NB4 (cell line): ENCODE measurements at regions not wholly inside any gene's neighbourhood (a gene's known extent, or its start where the extent isn't known, plus 50 kb on each side); places are given as distances from the start of the nearest gene placed in this dataset.

ENCODE experiments used
- DNase-seq: peaks from one replicate; pipeline ENCODE4 v3.0.0; 2010; ENCODE audit warnings: low read depth
- H3K4me3 ChIP-seq: one replicate; pipeline ENCODE4 v1.5.1; 2011; ENCODE audit warnings: mild to moderate bottlenecking, low read depth, low read length, moderate library complexity
- CTCF ChIP-seq: IDR thresholded peaks from one replicate; pipeline ENCODE4 v1.5.1; 2012; ENCODE audit warnings: low read depth, low read length
- MYC ChIP-seq: IDR thresholded peaks from 2 replicates; pipeline ENCODE4 v1.6.1; 2011; ENCODE audit warnings: low read depth, low read length
- POLR2A ChIP-seq: IDR thresholded peaks from 2 replicates; pipeline ENCODE4 v1.6.1; 2011; ENCODE audit warnings: mild to moderate bottlenecking; ENCODE audit not compliant: insufficient read length; ENCODE audit errors: extremely low read depth
- TF ChIP-seq, protein P1 (sequence below): IDR thresholded peaks from 2 replicates; pipeline ENCODE4 v1.6.1; 2011; ENCODE audit warnings: low read depth, low read length

DNA sequence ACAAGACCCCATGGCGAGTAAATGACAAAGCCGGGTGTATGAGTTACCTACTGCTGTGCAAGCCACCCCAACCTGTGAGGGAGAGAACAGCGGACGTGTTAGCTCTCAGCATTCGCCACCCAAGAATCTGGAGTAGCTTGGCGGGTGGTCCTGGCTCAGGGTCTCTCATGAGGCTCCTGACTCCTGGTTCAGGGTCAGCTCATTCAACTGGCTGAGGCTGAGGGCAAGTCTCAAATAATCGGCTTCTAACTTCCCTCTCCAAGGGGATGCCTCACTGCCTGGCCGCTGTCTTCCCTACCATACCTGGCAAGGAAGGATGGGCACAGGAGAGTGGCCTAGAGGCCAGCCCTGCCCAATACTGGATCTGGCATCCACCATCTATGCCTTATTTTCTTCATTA, 94.2 kb downstream of the HTR5A start:
- DNase-seq: no peak
- no peak overlapping the region for H3K4me3 ChIP-seq
- TF ChIP-seq MYC: no peak
- TF ChIP-seq POLR2A: no peak
- no peak for TF ChIP-seq CTCF
- TF ChIP-seq, protein P1, sequence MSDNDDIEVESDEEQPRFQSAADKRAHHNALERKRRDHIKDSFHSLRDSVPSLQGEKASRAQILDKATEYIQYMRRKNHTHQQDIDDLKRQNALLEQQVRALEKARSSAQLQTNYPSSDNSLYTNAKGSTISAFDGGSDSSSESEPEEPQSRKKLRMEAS: no peak

- no peak for DNase-seq
- no peak overlapping the region for H3K4me3 ChIP-seq
- TF ChIP-seq MYC: no peak
- TF ChIP-seq, protein P1: no peak
- no peak for TF ChIP-seq CTCF
Measured at GRCh38 chr7:155166108-155166507, 96.0 kb downstream of the HTR5A start.

DNA sequence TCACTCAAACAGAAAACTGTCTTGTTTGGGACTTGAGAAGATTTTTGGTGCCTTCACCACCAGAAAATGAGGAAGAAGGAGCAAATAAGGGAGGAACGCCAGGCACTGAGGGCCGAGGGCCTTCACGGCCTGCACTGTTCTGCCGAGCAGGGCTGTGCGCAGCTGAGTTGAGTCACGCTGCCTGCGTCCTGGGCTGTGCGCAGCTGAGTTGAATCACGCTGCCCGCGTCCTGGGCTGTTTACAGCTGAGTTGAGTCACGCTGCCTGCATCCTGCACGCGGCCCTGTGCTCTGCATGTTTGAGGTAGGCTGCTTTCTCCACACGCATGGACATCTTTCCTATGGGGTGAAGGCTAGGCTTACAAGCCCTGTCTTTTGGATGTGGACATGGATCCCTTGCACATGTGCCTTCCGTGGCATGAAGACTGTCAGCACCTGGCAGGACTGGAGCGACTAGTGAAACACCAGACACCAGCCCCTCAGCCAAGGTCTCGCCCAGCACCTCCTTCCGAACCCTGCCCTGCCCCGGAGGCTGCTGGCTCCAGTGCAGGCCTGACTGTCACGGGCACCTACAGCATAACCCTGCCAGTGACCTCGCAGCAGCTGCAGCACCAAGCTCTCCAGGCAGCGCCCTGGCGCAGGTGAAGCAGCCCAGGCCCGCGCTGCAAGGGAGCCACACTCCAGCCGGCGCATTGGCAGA, 96.7 kb downstream of the HTR5A start:
- TF ChIP-seq MYC: peak; percentile 96
- no peak for TF ChIP-seq POLR2A
- TF ChIP-seq, protein P1: peak; percentile 98
- TF ChIP-seq CTCF: no peak
- no peak overlapping the region for H3K4me3 ChIP-seq
- DNase-seq: peak; percentile 96

DNA sequence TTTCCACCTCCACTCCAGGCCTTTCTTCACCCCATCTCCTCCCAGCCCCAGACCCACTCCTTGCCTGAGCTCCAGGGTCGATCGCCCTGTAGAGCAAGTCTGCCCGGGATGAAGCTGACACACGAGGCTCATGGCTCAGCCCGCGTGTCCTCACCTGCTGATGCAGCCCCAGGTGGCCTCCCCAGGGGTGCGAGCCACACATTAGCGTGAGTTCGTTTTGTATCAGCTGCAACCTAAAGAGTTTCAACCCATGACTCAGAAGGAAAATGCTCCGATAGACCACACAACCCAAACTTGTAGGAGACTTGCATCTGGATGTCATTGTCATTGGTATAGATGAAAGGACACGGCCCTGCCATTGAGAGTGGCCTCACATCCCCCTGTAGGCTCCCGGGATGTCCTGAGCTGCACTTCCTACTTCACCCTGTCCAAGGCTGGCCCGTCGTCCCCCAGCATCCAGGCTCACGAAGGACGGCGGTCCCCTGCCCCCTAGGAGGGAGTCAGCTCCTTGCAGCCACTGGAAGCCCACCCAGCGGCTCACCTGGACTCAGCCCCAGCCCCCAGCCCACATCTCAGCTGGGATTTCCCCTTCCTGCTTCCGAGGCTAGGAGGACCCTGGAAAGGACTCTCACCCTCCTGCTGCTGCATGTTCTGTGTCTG, 97.7 kb downstream of the HTR5A start:
- TF ChIP-seq, protein P1: no peak
- TF ChIP-seq MYC (no peak), CTCF (no peak), POLR2A (no peak)
- H3K4me3 ChIP-seq: no peak overlapping the region
- DNase-seq: no peak

DNA sequence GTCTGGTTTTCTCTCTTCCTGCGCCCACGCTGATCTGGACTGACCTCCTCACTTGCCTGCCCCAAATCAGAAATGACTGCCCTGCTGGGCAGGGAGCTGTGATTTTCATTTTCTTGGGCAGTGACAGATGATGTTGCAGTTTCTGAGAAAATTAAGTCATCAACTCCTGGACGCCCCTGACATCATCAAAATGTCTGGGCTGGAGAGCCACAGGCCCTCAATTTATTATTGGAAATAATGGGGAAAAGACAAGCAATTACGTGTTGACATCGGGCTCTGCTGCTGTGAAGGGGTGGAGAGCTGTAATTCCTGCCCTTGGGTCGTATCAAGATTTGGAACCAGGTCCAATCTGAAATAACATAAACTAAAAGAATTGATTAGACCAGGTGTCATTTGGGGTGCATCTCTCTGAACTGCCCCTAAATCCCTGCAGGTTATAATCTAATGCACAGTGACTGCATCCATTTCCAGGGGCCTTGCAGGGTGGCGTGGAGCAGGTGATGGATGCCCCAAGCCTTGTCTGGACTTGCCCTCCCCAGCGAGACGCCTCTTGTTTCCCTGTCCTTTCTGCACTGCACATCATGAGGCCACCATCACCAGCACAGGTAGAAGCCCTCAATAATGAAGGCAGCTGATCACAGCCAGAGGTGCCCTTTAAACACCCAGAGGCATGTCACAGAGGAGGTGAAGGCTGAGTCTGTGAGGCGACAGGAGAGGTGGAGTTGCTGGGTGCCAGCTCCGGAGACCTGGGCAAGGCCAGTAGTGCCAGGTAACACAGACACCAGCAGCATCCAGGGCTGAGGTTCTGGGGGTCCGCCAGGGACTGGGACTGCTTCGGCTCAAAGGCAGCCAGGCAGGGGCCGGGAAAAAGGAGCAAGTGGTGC, 98.7 kb downstream of the HTR5A start:
- H3K4me3 ChIP-seq: no peak overlapping the region
- TF ChIP-seq POLR2A (no peak), MYC (no peak), CTCF (no peak)
- TF ChIP-seq, protein P1: no peak
- DNase-seq: no peak
